Activated T-cell treated with anti-CD3 and anti-CD28 coated beads, Interleukin-2, amount 50 U/mL, for 24 hours (primary cell): ENCODE measurements at regions not wholly inside any gene's neighbourhood (a gene's known extent, or its start where the extent isn't known, plus 50 kb on each side); places are given as distances from the start of the nearest gene placed in this dataset.
"Not testable (repeated sequence)": the region's sequence is repeated elsewhere in the genome, so short reads cannot be mapped to it uniquely, and the experiment has no call there.

Source experiments
- DNase-seq: peaks from one replicate; pipeline ENCODE4 v3.0.0-alpha.2; 2020
- H3K27ac Mint-ChIP-seq: 2 replicates; pipeline ENCODE4 v1.8.0; 2020; ENCODE audit warnings: mild to moderate bottlenecking, mixed read lengths
- H3K27me3 Mint-ChIP-seq: 2 replicates; pipeline ENCODE4 v1.8.0; 2020; ENCODE audit warnings: mixed read lengths
- H3K36me3 Mint-ChIP-seq: 2 replicates; pipeline ENCODE4 v1.8.0; 2020; ENCODE audit warnings: low read depth, mixed read lengths
- H3K4me1 Mint-ChIP-seq: 2 replicates; pipeline ENCODE4 v1.8.0; 2020; ENCODE audit warnings: low read depth, mixed read lengths
- H3K4me3 Mint-ChIP-seq: 2 replicates; pipeline ENCODE4 v1.8.0; 2020; ENCODE audit warnings: mild to moderate bottlenecking, moderate library complexity, mixed read lengths
- H3K9me3 Mint-ChIP-seq: 2 replicates; pipeline ENCODE4 v1.8.0; 2020; ENCODE audit warnings: mixed read lengths

GRCh38 chr21:18147678-18148077 is 97.0 kb upstream of the CHODL start:
- Mint-ChIP-seq H3K36me3 (no peaks in the 10 kb centered on the region), H3K9me3 (peaks cover 1% of the 10 kb centered on the region), H3K4me3 (no peak overlapping the region), H3K27ac (no peak overlapping the region), H3K27me3 (no peaks in the 10 kb centered on the region), H3K4me1 (no peaks in the 10 kb centered on the region)
- DNase-seq: no peak

- Mint-ChIP-seq H3K27ac (no peak overlapping the region), H3K9me3 (peaks cover 1% of the 10 kb centered on the region), H3K4me1 (no peaks in the 10 kb centered on the region), H3K4me3 (no peak overlapping the region), H3K36me3 (no peaks in the 10 kb centered on the region), H3K27me3 (no peaks in the 10 kb centered on the region)
- DNase-seq: no peak
Measured at GRCh38 chr21:18146820-18147219, 97.8 kb upstream of the CHODL start.

GRCh38 chr21:18144339-18144738 is 100.3 kb upstream of the CHODL start:
- H3K9me3 Mint-ChIP-seq: peaks cover 1% of the 10 kb centered on the region

GRCh38 chr21:18142655-18143054 is 102.0 kb upstream of the CHODL start:
- peaks cover 1% of the 10 kb centered on the region for H3K9me3 Mint-ChIP-seq
- no peaks in the 10 kb centered on the region for H3K27me3 Mint-ChIP-seq
- H3K4me3 Mint-ChIP-seq: no peak overlapping the region
- H3K36me3 Mint-ChIP-seq: no peaks in the 10 kb centered on the region
- H3K27ac Mint-ChIP-seq: no peak overlapping the region
- H3K4me1 Mint-ChIP-seq: no peaks in the 10 kb centered on the region
- no peak for DNase-seq

More at GRCh38 chr21:18144339-18144738, 100.3 kb upstream of the CHODL start:
- Mint-ChIP-seq H3K4me1 (no peaks in the 10 kb centered on the region), H3K36me3 (no peaks in the 10 kb centered on the region), H3K27ac (no peak overlapping the region), H3K4me3 (no peak overlapping the region), H3K27me3 (no peaks in the 10 kb centered on the region)
- DNase-seq: no peak

DNA sequence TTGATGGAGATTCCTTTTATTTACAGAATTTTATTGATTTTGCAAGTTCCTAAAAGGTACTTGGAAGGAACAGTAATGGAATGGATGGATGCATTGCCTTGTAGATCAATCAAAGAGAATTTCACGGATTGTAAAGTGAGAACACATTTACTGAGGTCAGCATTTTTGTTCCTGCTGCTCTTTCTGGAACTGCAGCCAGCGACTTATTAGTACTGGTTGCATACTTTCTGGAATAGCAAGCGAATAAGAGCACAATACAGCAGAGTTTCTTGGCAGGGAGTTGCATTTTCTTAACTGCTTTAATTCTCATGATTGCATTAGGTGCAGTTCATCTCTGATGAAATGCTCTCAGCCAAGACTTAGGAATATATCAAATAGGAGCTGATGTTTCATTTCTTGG is 106.1 kb upstream of the CHODL start:
- Mint-ChIP-seq H3K4me1 (no peaks in the 10 kb centered on the region), H3K27ac (no peak overlapping the region), H3K4me3 (no peak overlapping the region), H3K27me3 (no peaks in the 10 kb centered on the region), H3K36me3 (no peaks in the 10 kb centered on the region), H3K9me3 (no peaks in the 10 kb centered on the region)
- no peak for DNase-seq

DNA sequence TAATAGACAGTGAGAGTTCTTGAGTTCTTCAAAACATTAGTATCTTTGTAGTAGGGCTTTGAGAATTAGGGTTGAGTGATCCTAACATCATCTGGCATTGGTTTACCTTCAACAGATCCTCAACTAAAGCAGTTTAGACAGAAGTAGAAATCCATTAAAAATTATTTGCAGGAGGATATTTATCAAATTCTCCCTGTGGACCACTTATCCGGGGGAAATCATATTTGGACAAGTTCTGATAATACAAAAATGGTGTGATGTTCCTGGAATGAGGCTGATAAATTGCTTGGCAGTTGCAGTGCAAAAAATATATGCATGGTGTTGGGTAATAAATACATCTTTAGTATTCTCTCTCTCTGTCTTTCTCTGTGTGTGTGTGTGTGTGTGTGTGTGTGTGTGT is 115.1 kb upstream of the CHODL start:
- Mint-ChIP-seq H3K27me3 (no peaks in the 10 kb centered on the region), H3K27ac (no peak overlapping the region), H3K4me1 (no peaks in the 10 kb centered on the region), H3K4me3 (no peak overlapping the region), H3K36me3 (no peaks in the 10 kb centered on the region), H3K9me3 (peaks cover 2% of the 10 kb centered on the region)
- DNase-seq: no peak

DNA sequence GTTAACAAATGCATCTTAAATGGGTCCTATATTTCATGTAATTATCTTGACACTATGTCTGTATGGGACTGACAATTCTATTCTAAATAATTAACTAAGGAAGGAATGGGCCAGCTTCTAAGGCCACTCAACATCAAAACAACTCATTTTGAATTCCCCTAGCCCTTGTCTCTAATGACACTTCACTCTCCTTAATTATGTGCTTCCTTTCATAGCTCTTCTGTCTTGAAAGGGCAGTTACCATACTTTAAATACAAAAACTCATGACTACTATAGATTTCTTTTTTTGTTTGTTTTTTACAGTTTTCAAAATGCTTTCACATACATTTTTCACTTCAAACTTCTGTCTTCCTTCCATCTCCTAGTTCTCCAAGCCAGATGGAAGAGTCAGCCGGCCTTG is 126.1 kb upstream of the CHODL start:
- H3K27ac Mint-ChIP-seq: no peak overlapping the region
- H3K4me1 Mint-ChIP-seq: no peaks in the 10 kb centered on the region
- H3K36me3 Mint-ChIP-seq: no peaks in the 10 kb centered on the region
- H3K4me3 Mint-ChIP-seq: no peak overlapping the region
- no peak for DNase-seq
- no peaks in the 10 kb centered on the region for H3K27me3 Mint-ChIP-seq
- no peaks in the 10 kb centered on the region for H3K9me3 Mint-ChIP-seq

- DNase-seq: no peak
- Mint-ChIP-seq H3K36me3 (no peaks in the 10 kb centered on the region), H3K4me1 (no peaks in the 10 kb centered on the region), H3K27ac (no peak overlapping the region), H3K4me3 (no peak overlapping the region), H3K9me3 (no peaks in the 10 kb centered on the region), H3K27me3 (no peaks in the 10 kb centered on the region)
Measured at GRCh38 chr21:18117176-18117575, 127.5 kb upstream of the CHODL start.

DNA sequence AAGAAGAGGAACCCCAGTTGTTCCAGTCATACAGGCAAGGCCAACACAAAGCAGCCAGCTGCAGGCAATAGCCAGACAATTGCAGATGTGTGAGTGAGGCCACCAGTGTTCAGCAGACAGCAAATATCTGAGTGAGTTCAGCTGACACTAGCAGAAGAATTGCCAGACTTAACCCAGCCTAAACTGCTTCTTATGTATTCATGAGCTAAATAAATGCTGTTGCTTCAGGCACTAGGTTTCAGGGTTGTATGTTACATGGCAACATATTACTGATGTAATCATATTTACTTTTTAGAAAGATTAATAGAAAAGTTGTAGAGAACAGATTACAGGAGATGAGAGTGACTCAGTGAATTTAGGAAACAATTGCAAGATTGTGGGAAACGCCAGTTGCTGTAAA is 129.8 kb upstream of the CHODL start:
- Mint-ChIP-seq H3K9me3 (no peaks in the 10 kb centered on the region), H3K4me3 (no peak overlapping the region), H3K27ac (no peak overlapping the region), H3K27me3 (no peaks in the 10 kb centered on the region), H3K4me1 (no peaks in the 10 kb centered on the region), H3K36me3 (no peaks in the 10 kb centered on the region)
- no peak for DNase-seq

DNA sequence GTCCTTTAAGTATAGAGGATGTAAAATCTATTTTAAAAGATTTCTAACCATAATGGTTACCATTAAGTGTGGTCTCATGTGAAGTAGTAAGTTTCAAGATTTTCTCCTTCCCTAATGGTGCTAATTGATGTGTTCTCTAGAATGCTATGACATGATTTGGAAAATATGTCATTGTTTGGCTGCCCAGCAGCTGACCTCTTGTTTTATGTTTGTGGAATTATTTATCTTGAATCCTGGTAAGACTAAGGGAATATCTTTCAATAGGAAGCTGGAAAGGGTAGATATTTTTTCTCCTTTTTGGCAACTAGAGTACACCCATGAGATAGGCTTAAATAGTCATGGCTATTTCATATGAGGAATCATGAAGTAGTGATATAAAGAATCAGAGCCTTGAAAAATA is 139.8 kb upstream of the CHODL start:
- no peaks in the 10 kb centered on the region for H3K4me1 Mint-ChIP-seq

DNA sequence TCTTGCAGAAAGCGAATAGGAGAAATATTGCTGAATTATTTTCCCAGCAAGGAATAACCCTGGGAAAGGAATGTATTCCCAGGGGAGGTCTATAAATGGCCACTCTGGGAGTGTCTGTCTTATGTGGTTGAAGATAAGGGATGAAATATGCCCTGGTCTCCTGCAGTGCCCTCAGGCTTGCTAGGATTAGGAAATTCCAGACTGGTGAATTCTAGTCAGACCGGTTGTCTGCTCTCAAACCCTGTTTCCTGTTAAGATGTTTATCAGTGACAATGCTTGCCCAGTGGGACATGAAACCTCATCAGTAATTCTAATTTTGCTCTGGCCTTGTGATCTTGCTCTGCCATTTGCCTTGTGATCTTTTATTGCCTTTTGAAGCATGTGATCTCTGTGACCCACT is 148.2 kb upstream of the CHODL start:
- DNase-seq, H3K27me3 Mint-ChIP-seq, H3K4me1 Mint-ChIP-seq, H3K36me3 Mint-ChIP-seq, H3K4me3 Mint-ChIP-seq, H3K27ac Mint-ChIP-seq: not testable (repeated sequence)
- peaks cover 38% of the 10 kb centered on the region for H3K9me3 Mint-ChIP-seq

More for the DNA sequence above, 139.8 kb upstream of the CHODL start:
- Mint-ChIP-seq H3K4me3 (no peak overlapping the region), H3K27me3 (no peaks in the 10 kb centered on the region), H3K27ac (no peak overlapping the region), H3K36me3 (no peaks in the 10 kb centered on the region), H3K9me3 (peaks cover 10% of the 10 kb centered on the region)
- DNase-seq: no peak

- H3K36me3 Mint-ChIP-seq: no peaks in the 10 kb centered on the region
- no peaks in the 10 kb centered on the region for H3K27me3 Mint-ChIP-seq
- no peak overlapping the region for H3K27ac Mint-ChIP-seq
- H3K4me3 Mint-ChIP-seq: no peak overlapping the region
- H3K4me1 Mint-ChIP-seq: no peaks in the 10 kb centered on the region
- peaks cover 35% of the 10 kb centered on the region for H3K9me3 Mint-ChIP-seq
- no peak for DNase-seq
Measured at GRCh38 chr21:18089786-18090185, 154.8 kb upstream of the CHODL start.

DNA sequence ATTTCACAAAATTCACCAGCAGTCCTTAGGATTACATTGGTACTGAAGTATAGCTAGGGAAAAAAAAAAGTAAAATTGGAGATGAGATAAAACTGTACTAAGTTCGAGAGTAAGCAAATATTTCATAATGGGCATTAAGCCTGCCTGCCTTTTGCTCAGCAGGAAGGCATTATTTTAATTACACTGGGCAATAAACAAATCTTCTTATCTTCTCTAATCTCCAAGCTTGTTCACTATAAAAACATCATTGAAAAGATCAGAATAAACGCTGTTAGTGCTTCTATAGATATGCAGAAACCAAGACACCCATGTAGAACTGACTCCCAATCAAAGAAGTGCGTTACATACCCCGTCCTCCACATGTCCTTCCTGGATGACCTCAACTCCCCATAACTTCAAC is 174.2 kb upstream of the CHODL start:
- no peaks in the 10 kb centered on the region for H3K27me3 Mint-ChIP-seq
- DNase-seq: no peak
- H3K36me3 Mint-ChIP-seq: no peaks in the 10 kb centered on the region
- no peaks in the 10 kb centered on the region for H3K4me1 Mint-ChIP-seq
- no peak overlapping the region for H3K4me3 Mint-ChIP-seq
- H3K27ac Mint-ChIP-seq: no peak overlapping the region
- peaks cover 2% of the 10 kb centered on the region for H3K9me3 Mint-ChIP-seq

- no peaks in the 10 kb centered on the region for H3K4me1 Mint-ChIP-seq
- DNase-seq: no peak
- H3K4me3 Mint-ChIP-seq: no peak overlapping the region
- H3K9me3 Mint-ChIP-seq: peaks cover 2% of the 10 kb centered on the region
- no peak overlapping the region for H3K27ac Mint-ChIP-seq
- H3K27me3 Mint-ChIP-seq: no peaks in the 10 kb centered on the region
- no peaks in the 10 kb centered on the region for H3K36me3 Mint-ChIP-seq
Measured at GRCh38 chr21:18069875-18070274, 174.8 kb upstream of the CHODL start.

- no peak for DNase-seq
- Mint-ChIP-seq H3K27me3 (no peaks in the 10 kb centered on the region), H3K4me3 (no peak overlapping the region), H3K9me3 (peaks cover 5% of the 10 kb centered on the region), H3K36me3 (no peaks in the 10 kb centered on the region), H3K27ac (no peak overlapping the region), H3K4me1 (no peaks in the 10 kb centered on the region)
Measured at GRCh38 chr21:18060402-18060801, 184.2 kb upstream of the CHODL start.

DNA sequence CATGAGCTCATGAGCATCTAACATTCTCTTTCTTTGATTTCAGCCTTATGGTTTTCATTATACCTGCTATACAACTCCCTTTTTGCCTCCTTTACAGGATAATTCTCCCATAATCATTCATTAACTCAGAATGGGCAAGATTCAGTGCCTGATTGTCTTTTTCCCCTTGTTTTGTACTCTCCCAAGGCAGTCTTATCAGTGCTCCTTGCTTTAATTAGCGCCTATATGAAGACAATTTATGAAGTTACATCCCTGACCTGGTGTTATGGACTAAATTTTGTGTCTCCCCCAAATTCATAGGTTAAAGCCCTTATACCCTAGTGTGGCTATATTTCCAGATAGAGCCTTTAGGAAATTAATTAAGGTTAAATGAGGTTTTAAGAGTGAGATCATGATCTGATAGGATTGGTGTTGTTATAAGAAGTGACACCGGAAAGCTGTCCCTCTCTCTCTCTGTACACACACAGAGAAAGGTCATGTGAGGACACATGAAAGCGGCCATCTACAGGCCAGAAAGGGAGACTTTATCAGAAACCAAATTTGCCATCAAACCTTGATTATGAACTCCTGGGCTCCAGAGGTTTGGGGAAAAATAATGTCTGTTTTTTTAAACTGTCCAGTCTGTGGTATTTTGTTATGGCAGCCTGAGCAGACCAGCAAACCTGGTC is 185.8 kb upstream of the CHODL start:
- H3K27ac Mint-ChIP-seq: no peak overlapping the region
- no peaks in the 10 kb centered on the region for H3K36me3 Mint-ChIP-seq
- H3K9me3 Mint-ChIP-seq: peaks cover 4% of the 10 kb centered on the region

More for the DNA sequence above, 185.8 kb upstream of the CHODL start:
- H3K4me3 Mint-ChIP-seq: no peak overlapping the region
- no peaks in the 10 kb centered on the region for H3K4me1 Mint-ChIP-seq
- DNase-seq: no peak
- no peaks in the 10 kb centered on the region for H3K27me3 Mint-ChIP-seq
